ENCODE measurements at regions not wholly inside any gene's neighbourhood (a gene's known extent, or its start where the extent isn't known, plus 50 kb on each side); places are given as distances from the start of the nearest gene placed in this dataset.

DNA sequence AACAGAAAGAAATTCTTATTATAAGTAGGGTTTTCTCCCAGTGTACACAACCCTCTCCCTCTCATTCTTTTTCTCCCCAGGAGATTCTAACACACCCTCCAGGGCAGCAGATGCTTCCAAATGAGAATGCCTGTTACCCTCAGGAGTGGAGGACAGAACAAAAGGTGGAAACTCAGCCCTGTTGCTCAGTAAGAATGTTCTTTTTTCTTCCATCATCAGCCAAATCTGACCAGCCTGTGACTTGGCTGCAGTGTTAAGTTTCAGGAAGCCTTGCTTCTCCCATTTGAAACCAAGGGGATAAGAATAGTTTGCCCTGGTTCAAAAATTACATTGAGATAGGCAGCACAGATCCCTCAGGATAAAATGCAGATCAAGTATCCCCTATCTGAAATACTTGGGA, 77.5 kb upstream of the EEPD1 start:
- TF ChIP-seq, protein P1, sequence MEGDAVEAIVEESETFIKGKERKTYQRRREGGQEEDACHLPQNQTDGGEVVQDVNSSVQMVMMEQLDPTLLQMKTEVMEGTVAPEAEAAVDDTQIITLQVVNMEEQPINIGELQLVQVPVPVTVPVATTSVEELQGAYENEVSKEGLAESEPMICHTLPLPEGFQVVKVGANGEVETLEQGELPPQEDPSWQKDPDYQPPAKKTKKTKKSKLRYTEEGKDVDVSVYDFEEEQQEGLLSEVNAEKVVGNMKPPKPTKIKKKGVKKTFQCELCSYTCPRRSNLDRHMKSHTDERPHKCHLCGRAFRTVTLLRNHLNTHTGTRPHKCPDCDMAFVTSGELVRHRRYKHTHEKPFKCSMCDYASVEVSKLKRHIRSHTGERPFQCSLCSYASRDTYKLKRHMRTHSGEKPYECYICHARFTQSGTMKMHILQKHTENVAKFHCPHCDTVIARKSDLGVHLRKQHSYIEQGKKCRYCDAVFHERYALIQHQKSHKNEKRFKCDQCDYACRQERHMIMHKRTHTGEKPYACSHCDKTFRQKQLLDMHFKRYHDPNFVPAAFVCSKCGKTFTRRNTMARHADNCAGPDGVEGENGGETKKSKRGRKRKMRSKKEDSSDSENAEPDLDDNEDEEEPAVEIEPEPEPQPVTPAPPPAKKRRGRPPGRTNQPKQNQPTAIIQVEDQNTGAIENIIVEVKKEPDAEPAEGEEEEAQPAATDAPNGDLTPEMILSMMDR (IDR thresholded peaks at IDR 0.05; ENCODE audit: control insufficient read depth, insufficient read depth, low read depth, low read length, missing control alignments), result no peak
- no peak for DNase-seq (ENCODE audit: low read depth)
- H3K4me3 ChIP-seq (ENCODE audit: control insufficient read depth, low read depth, low read length), result no peak overlapping the region

DNA sequence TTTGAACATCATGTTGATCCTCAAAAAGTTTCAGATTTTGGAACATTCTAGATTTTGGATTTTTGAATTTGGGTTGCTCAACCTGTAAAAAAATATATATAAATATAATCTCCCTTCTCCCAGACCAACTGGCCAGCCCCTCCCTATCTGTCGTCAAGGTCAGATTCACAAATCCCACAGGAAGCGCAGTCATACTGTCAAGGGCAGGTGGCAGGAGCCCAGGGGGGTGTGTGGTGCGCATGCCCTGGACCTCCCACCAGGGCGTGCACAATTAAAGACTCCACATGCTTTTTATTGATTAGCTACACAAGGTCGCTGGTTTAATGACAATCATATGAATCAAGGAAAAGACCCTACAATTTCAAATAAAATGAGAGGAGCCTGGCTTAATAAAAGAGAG, 77.0 kb upstream of the EEPD1 start:
- no peak for DNase-seq (ENCODE audit: low read depth)
- TF ChIP-seq, protein P1 (IDR thresholded peaks at IDR 0.05; ENCODE audit: control insufficient read depth, insufficient read depth, low read depth, low read length, missing control alignments), result no peak
- no peak overlapping the region for H3K4me3 ChIP-seq (ENCODE audit: control insufficient read depth, low read depth, low read length)

DNA sequence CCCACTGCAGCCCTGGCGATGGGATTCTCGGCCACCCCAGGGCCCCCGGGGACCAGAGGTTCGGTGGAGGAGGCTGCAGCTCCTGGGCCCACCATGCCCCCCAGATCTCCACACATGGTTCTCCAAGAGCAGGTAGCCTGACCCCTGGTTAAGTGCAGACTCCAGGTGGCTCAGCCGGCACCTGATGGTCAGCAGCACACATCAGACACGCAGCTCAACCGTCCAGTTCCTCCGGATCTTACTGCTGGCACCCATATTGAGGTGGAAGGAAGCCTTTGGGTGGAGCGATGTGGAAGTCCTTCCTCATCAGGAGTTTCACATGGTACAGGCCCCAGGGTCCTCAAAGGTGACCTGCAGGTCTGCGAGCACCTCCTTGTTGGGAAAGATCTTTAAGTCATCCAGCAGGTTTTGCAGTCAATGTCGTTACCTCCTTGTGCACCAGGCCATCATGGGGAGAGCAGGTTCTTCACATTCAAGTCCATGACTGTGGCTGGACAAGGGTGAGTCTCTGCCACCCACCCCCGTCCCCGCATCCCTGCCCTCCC, 74.2 kb upstream of the EEPD1 start:
- no peak overlapping the region for H3K4me3 ChIP-seq (ENCODE audit: control insufficient read depth, low read depth, low read length)
- TF ChIP-seq, protein P1 (IDR thresholded peaks at IDR 0.05; ENCODE audit: control insufficient read depth, insufficient read depth, low read depth, low read length, missing control alignments), result no peak
- no peak for DNase-seq (ENCODE audit: low read depth)

DNA sequence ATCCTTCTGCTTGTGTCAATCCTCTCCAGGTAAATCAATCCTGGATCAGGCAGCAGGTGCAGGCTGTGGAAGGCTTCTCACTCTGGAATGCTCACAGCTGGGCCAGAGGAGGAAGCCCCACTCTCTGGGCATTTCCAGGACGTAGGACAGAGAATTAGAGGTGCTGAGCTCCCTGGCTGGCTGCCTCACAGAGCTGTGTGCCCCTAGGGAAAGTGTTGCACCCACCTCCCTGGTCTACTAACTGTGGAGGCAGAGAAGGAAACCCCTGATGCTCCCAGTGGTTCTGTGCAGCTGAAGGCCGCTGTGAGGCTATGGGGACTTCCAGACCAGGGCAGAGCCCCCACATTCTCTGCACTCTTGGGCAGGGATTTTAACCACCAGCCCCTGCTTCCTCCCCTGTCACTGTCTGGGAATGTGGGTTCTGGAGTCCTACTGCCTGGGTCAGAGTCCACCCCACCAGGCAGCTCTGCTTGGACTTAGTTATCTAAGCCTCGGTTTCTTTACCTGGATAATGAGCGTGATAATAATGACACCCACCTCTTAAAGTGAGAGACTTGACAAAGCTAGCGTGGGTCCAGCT, 73.5 kb upstream of the EEPD1 start:
- no peak for DNase-seq (ENCODE audit: low read depth)

DNA sequence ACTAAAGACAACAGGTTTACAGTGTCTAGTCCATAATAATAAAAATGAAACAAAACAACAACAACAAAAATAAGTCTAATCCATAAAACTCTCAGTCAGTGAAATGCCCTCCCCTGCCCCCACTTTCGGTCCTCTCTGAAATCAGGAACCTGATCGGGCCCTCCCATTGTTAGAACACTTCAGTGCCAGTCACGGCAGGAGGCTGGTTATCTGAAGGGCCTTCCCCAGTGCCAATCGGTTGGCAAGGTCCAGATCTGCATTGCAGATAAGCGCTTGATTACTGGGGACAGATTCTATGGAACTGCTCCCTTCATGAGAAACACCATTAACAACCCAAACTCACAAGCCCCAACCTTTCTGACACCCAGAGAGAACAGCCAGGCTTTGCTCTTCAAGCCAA, 72.2 kb upstream of the EEPD1 start:
- DNase-seq (ENCODE audit: low read depth), result no peak
- TF ChIP-seq, protein P1 (IDR thresholded peaks at IDR 0.05; ENCODE audit: control insufficient read depth, insufficient read depth, low read depth, low read length, missing control alignments), result no peak
- H3K4me3 ChIP-seq (ENCODE audit: control insufficient read depth, low read depth, low read length), result no peak overlapping the region

More for the DNA sequence above, 73.5 kb upstream of the EEPD1 start:
- H3K4me3 ChIP-seq (ENCODE audit: control insufficient read depth, low read depth, low read length), result no peak overlapping the region
- TF ChIP-seq, protein P1 (IDR thresholded peaks at IDR 0.05; ENCODE audit: control insufficient read depth, insufficient read depth, low read depth, low read length, missing control alignments), result no peak

DNA sequence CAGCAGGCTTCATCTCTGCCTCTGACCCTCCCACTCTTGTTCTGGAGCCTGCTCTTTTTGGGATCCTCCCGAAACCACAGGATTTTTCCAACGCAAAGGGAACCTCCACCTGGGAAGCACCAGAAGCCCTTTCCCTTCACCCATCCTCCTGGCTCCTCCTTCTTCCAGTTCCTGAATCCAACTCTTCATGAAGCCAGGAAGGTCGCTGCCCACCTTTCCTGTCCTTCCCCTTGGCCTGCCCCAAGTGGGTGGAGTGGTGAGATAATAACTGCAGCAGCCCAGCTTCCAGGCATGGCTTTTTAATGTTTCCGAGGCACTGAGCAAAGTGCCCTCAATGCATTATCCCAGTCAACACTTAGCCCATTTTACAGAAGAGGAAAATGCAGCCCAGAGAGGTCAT, 70.8 kb upstream of the EEPD1 start:
- TF ChIP-seq, protein P1 (IDR thresholded peaks at IDR 0.05; ENCODE audit: control insufficient read depth, insufficient read depth, low read depth, low read length, missing control alignments), result no peak

More for the DNA sequence above, 70.8 kb upstream of the EEPD1 start:
- DNase-seq (ENCODE audit: low read depth), result no peak
- H3K4me3 ChIP-seq (ENCODE audit: control insufficient read depth, low read depth, low read length), result no peak overlapping the region
